HFFc6 (cell line): ENCODE measurements at regions not wholly inside any gene's neighbourhood (a gene's known extent, or its start where the extent isn't known, plus 50 kb on each side); places are given as distances from the start of the nearest gene placed in this dataset.
"Not testable (repeated sequence)": the region's sequence is repeated elsewhere in the genome, so short reads cannot be mapped to it uniquely, and the experiment has no call there.

Experiments
- DNase-seq: peaks from one replicate; pipeline ENCODE4 v3.0.0-alpha.2; 2018
- H3K27ac Mint-ChIP-seq: 2 replicates; pipeline ENCODE4 v1.8.0; 2020; ENCODE audit warnings: mild to moderate bottlenecking, mixed read lengths
- H3K27me3 Mint-ChIP-seq: 2 replicates; pipeline ENCODE4 v1.8.0; 2021; ENCODE audit warnings: mild to moderate bottlenecking, moderate library complexity, mixed read lengths; ENCODE audit not compliant: insufficient read depth
- H3K36me3 Mint-ChIP-seq: 2 replicates; pipeline ENCODE4 v1.8.0; 2021; ENCODE audit warnings: low read depth, mixed read lengths
- H3K4me1 Mint-ChIP-seq: 2 replicates; pipeline ENCODE4 v1.8.0; 2020; ENCODE audit warnings: low read depth, mixed read lengths
- H3K4me3 Mint-ChIP-seq: 2 replicates; pipeline ENCODE4 v1.8.0; 2020; ENCODE audit warnings: mild to moderate bottlenecking, moderate library complexity, mixed read lengths
- H3K9me3 Mint-ChIP-seq: 2 replicates; pipeline ENCODE4 v1.8.0; 2020; ENCODE audit warnings: mild to moderate bottlenecking, mixed read lengths
- TF ChIP-seq, protein P1 (sequence below): fragments of 200-600 bp; sonication (generic); IDR thresholded peaks from 2 replicates; pipeline ENCODE4 v1.5.0; 2021; ENCODE audit warnings: antibody characterized with exemption, mild to moderate bottlenecking

DNA sequence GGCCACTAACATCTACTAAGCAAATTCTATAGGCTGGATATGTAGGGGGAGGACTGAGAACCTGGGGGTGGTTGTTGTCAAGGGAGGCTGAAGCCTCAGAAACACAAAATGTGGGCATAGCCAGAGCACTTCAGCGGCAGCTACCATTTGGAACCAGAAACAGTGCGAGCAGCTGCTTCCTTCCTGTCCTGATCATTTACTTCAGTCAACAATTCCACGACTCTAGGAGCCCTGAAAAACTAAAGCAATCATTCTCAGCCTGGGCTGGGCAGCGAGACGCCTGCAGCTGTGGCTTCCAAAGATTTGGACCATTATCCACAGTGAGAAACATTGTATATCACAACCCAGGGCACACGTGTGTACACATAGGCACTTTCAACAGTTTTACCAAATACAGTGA, 93.9 kb upstream of the WSCD1 start:
- no peaks in the 10 kb centered on the region for H3K4me1 Mint-ChIP-seq
- H3K36me3 Mint-ChIP-seq = no peaks in the 10 kb centered on the region
- TF ChIP-seq, protein P1, sequence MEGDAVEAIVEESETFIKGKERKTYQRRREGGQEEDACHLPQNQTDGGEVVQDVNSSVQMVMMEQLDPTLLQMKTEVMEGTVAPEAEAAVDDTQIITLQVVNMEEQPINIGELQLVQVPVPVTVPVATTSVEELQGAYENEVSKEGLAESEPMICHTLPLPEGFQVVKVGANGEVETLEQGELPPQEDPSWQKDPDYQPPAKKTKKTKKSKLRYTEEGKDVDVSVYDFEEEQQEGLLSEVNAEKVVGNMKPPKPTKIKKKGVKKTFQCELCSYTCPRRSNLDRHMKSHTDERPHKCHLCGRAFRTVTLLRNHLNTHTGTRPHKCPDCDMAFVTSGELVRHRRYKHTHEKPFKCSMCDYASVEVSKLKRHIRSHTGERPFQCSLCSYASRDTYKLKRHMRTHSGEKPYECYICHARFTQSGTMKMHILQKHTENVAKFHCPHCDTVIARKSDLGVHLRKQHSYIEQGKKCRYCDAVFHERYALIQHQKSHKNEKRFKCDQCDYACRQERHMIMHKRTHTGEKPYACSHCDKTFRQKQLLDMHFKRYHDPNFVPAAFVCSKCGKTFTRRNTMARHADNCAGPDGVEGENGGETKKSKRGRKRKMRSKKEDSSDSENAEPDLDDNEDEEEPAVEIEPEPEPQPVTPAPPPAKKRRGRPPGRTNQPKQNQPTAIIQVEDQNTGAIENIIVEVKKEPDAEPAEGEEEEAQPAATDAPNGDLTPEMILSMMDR = no peak
- no peak for DNase-seq
- peaks cover 18% of the 10 kb centered on the region for H3K9me3 Mint-ChIP-seq
- no peak overlapping the region for H3K4me3 Mint-ChIP-seq
- H3K27ac Mint-ChIP-seq = no peak overlapping the region
- H3K27me3 Mint-ChIP-seq = peaks cover 9% of the 10 kb centered on the region; the same call in 1 of the 2 replicates

DNA sequence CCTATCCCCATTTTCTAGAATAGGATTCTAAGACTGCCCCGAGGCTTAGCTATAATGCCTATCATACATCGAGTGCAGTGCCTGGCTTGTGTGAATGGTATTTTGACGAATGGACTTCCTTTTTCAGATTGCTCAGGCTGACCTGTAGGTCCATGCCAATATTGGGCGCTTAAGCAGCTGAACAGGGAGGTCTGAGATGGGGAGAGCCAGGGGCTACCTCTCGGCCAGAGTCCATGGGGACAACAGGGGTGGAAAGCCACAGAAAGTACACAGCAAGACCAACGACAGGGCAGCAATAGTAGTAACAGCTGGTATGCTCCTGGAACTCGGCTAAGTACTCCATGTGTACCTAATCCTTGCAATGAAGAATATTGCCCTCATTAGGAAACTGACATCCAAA, 91.7 kb upstream of the WSCD1 start:
- DNase-seq = no peak
- Mint-ChIP-seq H3K27ac (no peak overlapping the region), H3K27me3 (peaks cover 13% of the 10 kb centered on the region), H3K4me1 (no peaks in the 10 kb centered on the region), H3K36me3 (no peaks in the 10 kb centered on the region), H3K4me3 (no peak overlapping the region), H3K9me3 (peaks cover 17% of the 10 kb centered on the region)
- TF ChIP-seq, protein P1 = no peak

DNA sequence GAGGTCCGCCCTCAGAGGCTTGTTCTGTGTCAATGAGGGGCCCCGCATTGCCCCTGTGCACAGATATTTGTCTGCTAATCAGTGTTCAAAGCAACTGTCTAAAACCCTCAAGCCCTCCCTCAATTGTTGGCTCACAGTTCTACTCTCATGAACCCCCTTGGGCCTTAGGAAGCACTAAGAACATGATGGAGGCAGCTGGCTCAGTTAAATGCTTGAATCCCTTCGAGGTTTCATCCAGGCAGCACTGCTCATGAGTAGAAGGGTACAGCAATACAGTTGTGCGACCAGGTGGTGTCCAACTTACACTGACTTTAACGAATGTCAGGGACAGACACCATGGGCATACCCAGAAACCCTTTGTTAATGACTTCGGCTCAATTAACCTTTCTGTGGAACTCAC, 89.2 kb upstream of the WSCD1 start:
- Mint-ChIP-seq H3K27ac (no peak overlapping the region), H3K27me3 (peaks cover 10% of the 10 kb centered on the region), H3K36me3 (no peaks in the 10 kb centered on the region), H3K9me3 (peaks cover 9% of the 10 kb centered on the region), H3K4me3 (no peak overlapping the region), H3K4me1 (no peaks in the 10 kb centered on the region)
- TF ChIP-seq, protein P1 = no peak
- DNase-seq = no peak

DNA sequence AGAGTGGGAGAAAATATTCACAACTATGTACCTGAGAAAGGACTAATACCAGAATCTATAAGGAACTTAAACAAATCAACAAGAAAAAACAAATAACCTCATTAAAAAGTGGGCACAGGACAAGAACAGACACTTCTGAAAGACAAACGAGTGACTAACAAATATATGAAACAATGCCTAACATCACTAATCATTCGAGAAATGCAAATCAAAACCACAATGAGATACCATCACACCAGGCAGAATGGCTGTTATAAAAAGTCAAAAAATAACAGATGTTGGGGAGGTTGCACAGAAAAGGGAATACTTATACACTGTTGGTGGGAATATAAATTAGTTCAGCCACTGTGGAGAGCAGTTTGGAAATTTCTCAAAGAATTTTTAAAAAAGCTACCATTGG, 83.5 kb upstream of the WSCD1 start:
- no peaks in the 10 kb centered on the region for H3K9me3 Mint-ChIP-seq
- H3K4me1 Mint-ChIP-seq = no peaks in the 10 kb centered on the region
- no peaks in the 10 kb centered on the region for H3K36me3 Mint-ChIP-seq
- H3K27me3 Mint-ChIP-seq = peaks cover 8% of the 10 kb centered on the region
- H3K27ac Mint-ChIP-seq = no peak overlapping the region
- H3K4me3 Mint-ChIP-seq = no peak overlapping the region
- TF ChIP-seq, protein P1 = no peak
- no peak for DNase-seq

DNA sequence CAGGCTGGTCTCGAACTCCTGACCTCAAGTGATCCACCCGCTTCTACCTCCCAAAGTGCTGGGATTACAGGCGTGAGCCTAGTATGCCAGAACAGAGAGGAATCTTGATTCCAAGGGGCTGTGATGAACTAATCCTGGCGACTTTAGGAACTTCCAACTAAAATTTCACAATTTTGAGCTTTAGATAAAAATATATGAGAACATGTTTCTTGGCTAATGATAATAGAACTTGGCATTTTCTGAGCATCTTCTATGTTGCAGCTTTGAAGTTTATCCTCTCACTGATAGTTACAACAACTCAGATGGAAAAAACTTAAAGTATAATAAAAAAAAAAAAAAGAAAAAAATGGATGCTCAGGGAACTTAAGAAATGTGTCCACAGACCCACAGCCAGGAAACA, 69.8 kb upstream of the WSCD1 start:
- peaks cover 19% of the 10 kb centered on the region for H3K4me1 Mint-ChIP-seq
- peaks cover 1% of the 10 kb centered on the region for H3K27me3 Mint-ChIP-seq
- H3K27ac Mint-ChIP-seq = no peak overlapping the region

DNA sequence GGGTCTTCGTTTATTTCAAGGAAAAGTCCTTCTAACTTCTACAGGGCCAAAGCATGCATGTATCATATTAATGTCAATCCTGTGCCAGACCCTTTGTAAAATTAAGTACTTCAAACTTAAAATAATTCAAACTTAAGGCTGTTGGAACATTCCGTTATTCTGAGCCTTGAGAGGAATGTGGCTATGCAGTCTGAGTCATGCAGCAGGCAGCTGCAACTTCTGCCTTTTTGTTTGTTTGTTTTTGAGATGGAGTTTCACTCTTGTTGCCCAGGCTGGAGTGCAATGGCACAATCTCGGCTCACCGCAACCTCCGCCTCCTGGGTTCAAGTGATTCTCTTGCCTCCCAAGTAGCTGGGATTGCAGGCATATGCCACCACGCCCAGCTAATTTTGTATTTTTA, 67.0 kb upstream of the WSCD1 start:
- H3K4me3 Mint-ChIP-seq = peak overlapping the region; percentile 64
- H3K27ac Mint-ChIP-seq, H3K36me3 Mint-ChIP-seq, H3K9me3 Mint-ChIP-seq, H3K27me3 Mint-ChIP-seq: not testable (repeated sequence)
- DNase-seq = peak; percentile 52
- peaks cover 19% of the 10 kb centered on the region for H3K4me1 Mint-ChIP-seq

More for the DNA sequence above, 69.8 kb upstream of the WSCD1 start:
- TF ChIP-seq, protein P1 = no peak
- DNase-seq = no peak
- no peak overlapping the region for H3K4me3 Mint-ChIP-seq
- H3K36me3 Mint-ChIP-seq = no peaks in the 10 kb centered on the region
- H3K9me3 Mint-ChIP-seq = no peaks in the 10 kb centered on the region; the same call in 1 of the 2 replicates
